HS-5 (cell line): ENCODE measurements at regions not wholly inside any gene's neighbourhood (a gene's known extent, or its start where the extent isn't known, plus 50 kb on each side); places are given as distances from the start of the nearest gene placed in this dataset.
A peak's percentile ranks its signal among the peaks of the same experiment; 100 is the strongest.
"Not testable (repeated sequence)": the region's sequence is repeated elsewhere in the genome, so short reads cannot be mapped to it uniquely, and the experiment has no call there.

ENCODE experiments used
- DNase-seq: peaks from one replicate; pipeline ENCODE4 v3.0.0-alpha.2; 2012; ENCODE audit warnings: low read depth

GRCh38 chr6:21847711-21848480 lies 254.3 kb downstream of the SOX4 start:
- no peak for DNase-seq

- DNase-seq: no peak
Observed at GRCh38 chr6:21850691-21851090, 257.1 kb downstream of the SOX4 start.

- DNase-seq: no peak
Observed at GRCh38 chr6:21855811-21856455, 262.4 kb downstream of the SOX4 start.

- peak; percentile 78 for DNase-seq
Observed at GRCh38 chr6:21856456-21856825, 262.9 kb downstream of the SOX4 start.

- peak; percentile 6 for DNase-seq
Observed at GRCh38 chr6:21856844-21857243, 263.3 kb downstream of the SOX4 start.

DNA sequence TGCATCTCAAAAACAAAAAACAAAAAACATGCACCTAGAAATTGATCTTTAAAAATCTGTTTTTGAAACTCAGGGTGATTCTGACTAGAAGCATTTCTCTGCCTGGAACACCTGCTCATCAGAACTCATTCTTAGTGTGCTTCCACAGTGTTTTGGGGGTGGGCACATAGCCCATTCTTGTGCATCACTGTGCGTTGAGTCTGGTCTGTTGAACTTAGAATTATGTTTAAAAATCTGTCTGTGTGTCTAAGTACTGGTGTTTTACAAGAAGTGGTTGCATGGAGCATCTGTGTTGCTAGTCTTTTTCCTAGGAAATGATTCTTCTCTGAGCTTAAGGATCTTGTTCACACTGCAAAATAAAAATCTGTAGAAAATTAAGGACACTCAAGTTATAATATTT lies 264.5 kb downstream of the SOX4 start:
- no peak for DNase-seq

DNA sequence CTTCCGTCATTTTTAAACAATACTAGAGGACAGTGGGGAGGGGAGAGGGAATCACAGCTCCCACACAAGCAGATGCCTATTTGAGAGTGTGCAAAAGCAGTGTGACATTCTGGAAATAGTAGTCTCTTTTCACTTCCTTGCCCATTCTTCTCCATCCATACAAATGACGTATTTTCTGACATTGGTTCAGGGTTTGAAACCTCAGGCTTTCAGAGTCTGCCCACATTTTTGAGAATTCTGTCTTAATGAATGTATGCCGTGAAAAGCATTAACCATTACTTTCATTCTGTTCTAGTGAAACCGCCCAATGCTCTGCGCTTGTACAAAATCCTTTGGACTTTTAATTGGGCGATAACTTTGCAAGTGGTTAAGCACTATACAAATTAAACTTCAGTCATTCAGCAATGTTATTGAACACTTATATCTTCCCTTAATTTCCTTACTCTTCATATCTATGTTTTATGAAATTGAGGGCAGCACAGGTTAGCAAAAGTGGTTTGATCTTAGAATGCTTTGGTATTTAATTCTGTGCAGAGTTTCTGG lies 265.7 kb downstream of the SOX4 start:
- no peak for DNase-seq

DNA sequence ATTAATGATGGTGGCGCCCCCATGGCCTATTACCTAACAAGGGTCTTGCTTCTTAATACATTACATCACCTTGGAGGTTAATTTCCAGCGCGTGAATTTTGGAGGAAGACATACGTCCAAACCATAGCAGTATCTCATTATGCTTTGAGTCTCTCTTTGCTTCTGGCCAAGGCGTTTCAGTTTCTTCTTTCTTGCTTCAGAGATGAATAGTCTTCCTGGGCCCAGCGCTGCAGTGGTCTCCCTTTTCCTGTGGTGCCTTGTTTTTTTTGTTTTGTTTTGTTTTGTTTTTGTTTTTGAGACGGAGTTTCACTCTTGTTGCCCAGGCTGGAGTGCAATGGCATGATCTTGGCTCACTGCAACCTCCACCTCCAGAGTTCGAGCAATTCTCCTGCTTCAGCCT lies 268.4 kb downstream of the SOX4 start:
- DNase-seq: no peak

DNA sequence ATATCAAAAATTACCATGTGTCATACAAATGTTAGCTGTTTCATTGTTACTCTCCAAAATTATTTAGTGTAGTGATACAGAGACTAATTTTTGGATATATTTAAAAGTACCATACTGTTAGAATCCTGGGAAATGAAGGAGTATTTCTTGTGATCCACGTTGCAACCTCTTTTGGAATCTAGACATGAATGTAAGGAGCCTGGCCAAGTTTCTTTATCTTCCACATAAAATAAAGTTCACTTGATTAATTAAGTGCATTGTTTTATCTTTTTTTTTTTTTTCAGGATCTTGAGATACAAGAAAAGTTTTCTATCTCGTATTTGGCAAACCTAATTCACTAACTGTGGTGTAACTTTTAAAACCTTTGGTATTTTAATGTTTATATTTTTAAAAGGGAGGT lies 270.7 kb downstream of the SOX4 start:
- DNase-seq: no peak

DNA sequence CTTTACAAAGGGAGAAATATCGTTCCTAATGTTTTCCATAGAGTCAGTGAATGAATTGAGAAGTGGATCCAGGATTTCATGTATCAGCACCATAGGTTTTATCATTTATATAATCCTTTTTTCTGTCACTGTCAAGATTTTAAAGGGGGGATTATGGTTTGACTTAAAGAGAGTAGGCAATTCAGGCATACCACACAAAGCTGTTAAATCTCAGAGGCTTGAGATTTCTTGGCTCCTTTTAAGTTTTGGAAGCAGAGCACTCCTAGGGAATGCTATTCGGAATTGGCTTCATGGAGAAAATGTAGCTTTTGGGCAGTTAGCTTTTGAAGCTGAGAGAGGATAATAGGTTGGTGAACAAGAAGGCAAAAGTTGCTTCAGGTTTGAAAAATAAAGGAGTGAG lies 274.7 kb downstream of the SOX4 start:
- DNase-seq: no peak

DNA sequence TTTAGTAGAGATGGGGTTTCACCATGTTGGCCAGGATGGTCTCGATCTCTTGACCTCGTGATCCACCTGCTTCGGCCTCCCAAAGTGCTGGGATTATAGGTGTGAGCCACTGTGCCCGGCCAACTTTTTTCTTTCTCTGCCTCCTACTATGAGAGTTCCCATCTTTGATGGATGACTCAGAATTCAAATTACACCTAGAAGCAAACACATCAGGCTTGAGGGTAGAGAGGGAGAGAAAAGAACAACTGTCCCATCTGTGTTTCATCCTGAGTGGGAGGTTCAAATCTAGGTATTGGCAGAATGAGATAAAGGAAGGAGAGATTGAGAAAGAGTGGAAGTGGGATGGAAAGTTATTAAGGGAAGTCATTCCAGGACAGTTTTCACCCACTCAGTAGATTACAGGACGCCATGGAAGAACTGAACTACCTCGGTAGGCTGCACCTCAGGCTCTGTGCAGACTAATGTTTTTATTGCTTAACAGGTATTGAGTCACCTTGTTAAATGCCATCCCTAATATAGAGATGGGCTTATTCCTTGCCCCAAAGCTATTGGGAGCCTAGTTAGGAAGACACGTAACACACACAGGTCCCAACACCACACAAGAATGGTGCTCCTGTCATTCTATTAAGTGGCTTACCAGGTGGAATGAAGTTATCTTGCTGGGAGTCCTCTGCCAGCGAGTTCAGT lies 275.7 kb downstream of the SOX4 start:
- DNase-seq: no peak

GRCh38 chr6:21870076-21870730 lies 276.7 kb downstream of the SOX4 start:
- DNase-seq: no peak

DNA sequence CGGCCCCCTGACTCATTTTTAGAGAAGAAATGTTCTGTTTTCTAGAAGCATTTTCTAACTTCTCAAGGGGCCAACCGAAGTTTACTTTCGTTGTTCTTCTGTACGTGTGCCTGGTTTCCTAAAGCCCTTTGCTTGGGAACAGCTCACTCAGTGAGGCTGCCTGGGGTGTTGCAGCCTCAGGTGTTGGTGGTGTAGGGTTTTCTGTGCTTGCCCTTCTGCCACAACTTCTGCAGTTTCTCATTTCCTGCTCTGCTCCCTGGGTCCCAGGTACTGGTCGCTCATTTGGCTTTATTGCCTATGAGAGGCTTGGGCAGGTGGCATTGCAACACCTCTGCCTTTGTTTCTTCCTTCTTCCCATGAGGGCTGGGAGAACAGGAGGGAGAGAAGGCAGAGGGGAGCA lies 278.3 kb downstream of the SOX4 start:
- DNase-seq: no peak

- DNase-seq: no peak
Observed at GRCh38 chr6:21872749-21873148, 279.2 kb downstream of the SOX4 start.

- DNase-seq: peak; percentile 74
Observed at GRCh38 chr6:21873562-21873961, 280.0 kb downstream of the SOX4 start.

- DNase-seq: no peak
Observed at GRCh38 chr6:21874372-21874771, 280.8 kb downstream of the SOX4 start.

- not testable (repeated sequence) for DNase-seq
Observed at GRCh38 chr6:21877037-21877436, 283.5 kb downstream of the SOX4 start.

- DNase-seq: not testable (repeated sequence)
Observed at GRCh38 chr6:21880249-21880648, 286.7 kb downstream of the SOX4 start.

DNA sequence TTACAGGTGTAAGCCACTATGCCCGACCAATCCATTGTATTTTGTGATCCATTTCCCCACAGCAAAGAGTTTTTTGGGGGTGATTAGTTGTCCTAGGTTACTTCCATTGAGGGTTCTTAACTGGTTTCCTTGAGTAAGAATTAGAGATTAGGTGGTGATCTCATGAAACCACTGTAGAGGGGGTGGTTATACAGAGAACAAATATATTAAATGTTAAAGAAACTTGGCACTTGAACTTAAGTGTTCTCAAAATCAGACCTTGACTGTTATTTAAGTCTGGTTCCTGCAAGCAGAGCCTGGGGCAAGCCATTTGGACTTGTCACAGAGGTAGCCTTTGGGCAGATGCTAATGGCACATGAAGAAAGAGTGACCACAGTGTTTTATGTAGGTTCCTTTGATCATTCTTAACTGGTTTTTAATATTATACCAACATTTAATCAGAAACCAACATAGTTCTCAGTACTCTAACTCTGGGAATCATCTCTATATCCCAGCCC lies 288.5 kb downstream of the SOX4 start:
- no peak for DNase-seq

DNA sequence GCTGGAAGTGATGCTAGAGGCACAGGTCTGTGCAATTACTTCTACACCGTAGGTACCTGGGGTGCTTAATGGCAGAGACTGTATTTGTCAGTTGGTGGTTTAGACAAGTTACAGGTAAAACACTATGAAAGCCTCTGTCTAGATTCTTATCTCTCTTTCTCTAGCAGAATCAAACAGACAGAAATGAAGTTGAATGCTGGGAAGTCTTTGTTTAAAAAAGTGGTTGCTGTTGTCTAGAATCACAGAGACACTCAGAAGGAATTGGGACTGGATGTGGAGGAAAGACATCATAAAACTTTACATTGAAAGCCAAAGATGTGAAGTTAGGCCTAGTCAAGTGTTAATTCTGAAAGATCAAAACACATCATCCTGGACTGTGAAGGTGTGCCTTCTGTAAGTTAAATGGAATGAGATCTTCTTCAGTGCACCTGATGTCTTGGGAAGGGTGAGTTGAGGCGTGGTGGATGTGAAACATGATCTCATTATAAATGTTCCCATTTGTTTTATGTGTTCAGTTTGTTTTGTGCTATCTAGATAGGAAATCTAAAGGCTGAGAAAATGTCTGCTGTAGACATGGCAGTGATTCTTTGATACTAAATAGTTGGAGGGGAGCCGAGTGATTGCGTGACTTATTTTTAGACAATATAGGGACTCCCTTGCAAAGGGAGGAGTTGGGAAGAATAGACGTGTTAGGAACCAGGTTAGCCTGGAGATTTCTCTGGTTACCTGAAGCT lies 290.2 kb downstream of the SOX4 start:
- DNase-seq: no peak

DNA sequence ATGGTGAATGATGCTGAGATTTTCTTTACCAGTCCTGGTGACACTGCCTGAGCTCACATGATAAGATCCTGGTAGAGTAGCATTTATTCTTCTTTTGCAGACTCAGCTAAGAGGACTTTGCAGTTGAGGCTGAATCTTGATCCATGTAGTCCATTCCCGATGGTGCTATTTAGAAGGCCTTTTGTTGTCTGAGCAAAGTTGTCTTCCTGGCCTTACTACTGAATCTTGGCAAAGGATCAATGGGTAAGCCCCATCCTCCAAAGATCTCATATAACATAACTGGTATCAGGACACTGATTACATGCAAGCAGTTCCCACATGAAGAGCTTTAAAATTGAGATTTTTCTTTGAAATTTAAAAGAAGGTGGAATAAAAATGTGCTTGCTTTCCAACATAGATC lies 291.6 kb downstream of the SOX4 start:
- no peak for DNase-seq
